HuH-7.5 (cell line): ENCODE measurements at regions not wholly inside any gene's neighbourhood (a gene's known extent, or its start where the extent isn't known, plus 50 kb on each side); places are given as distances from the start of the nearest gene placed in this dataset.

Source experiments
- DNase-seq: peaks from one replicate; pipeline ENCODE4 v3.0.0; 2011; ENCODE audit warnings: low spot score

- no peak for DNase-seq
Measured at GRCh38 chr16:79497606-79498350, 102.8 kb downstream of the MAF start.

- DNase-seq: no peak
Measured at GRCh38 chr16:79493911-79494310, 106.6 kb downstream of the MAF start.

- no peak for DNase-seq
Measured at GRCh38 chr16:79492036-79492435, 108.5 kb downstream of the MAF start.

- no peak for DNase-seq
Measured at GRCh38 chr16:79485020-79485419, 115.5 kb downstream of the MAF start.

GRCh38 chr16:79484237-79484636, 116.3 kb downstream of the MAF start:
- DNase-seq: no peak

GRCh38 chr16:79483336-79483735, 117.2 kb downstream of the MAF start:
- DNase-seq: no peak

GRCh38 chr16:79482011-79482410, 118.5 kb downstream of the MAF start:
- DNase-seq: no peak

GRCh38 chr16:79480929-79481328, 119.6 kb downstream of the MAF start:
- no peak for DNase-seq

- no peak for DNase-seq
Measured at GRCh38 chr16:79480056-79480455, 120.5 kb downstream of the MAF start.

GRCh38 chr16:79476580-79476979, 124.0 kb downstream of the MAF start:
- DNase-seq: no peak

- DNase-seq: no peak
Measured at GRCh38 chr16:79475841-79476240, 124.7 kb downstream of the MAF start.

GRCh38 chr16:79473456-79473855, 127.1 kb downstream of the MAF start:
- no peak for DNase-seq

- DNase-seq: no peak
Measured at GRCh38 chr16:79472426-79472825, 128.1 kb downstream of the MAF start.

GRCh38 chr16:79469999-79470398, 130.5 kb downstream of the MAF start:
- no peak for DNase-seq

- no peak for DNase-seq
Measured at GRCh38 chr16:79468631-79469030, 131.9 kb downstream of the MAF start.

- no peak for DNase-seq
Measured at GRCh38 chr16:79468121-79468552, 132.4 kb downstream of the MAF start.

- no peak for DNase-seq
Measured at GRCh38 chr16:79466111-79466510, 134.4 kb downstream of the MAF start.

GRCh38 chr16:79463841-79464240, 136.7 kb downstream of the MAF start:
- no peak for DNase-seq

GRCh38 chr16:79456036-79456435, 144.5 kb downstream of the MAF start:
- no peak for DNase-seq

GRCh38 chr16:79452671-79453070, 147.9 kb downstream of the MAF start:
- no peak for DNase-seq

GRCh38 chr16:79451196-79451816, 149.2 kb downstream of the MAF start:
- DNase-seq: no peak

- DNase-seq: no peak
Measured at GRCh38 chr16:79449900-79450299, 150.6 kb downstream of the MAF start.

- DNase-seq: no peak
Measured at GRCh38 chr16:79449067-79449769, 151.3 kb downstream of the MAF start.
